HT-29 (cell line): ENCODE measurements at regions not wholly inside any gene's neighbourhood (a gene's known extent, or its start where the extent isn't known, plus 50 kb on each side); places are given as distances from the start of the nearest gene placed in this dataset.
"Not testable (repeated sequence)": the region's sequence is repeated elsewhere in the genome, so short reads cannot be mapped to it uniquely, and the experiment has no call there.

Experiments
- DNase-seq: peaks from one replicate; pipeline ENCODE4 v3.0.0-alpha.2; 2015; ENCODE audit warnings: low spot score

GRCh38 chr2:122011493-122012270 is 256.2 kb downstream of the TSN start:
- no peak for DNase-seq

- no peak for DNase-seq
Observed at GRCh38 chr2:122018736-122019135, 263.3 kb downstream of the TSN start.

- DNase-seq, result no peak
Observed at GRCh38 chr2:122019724-122020123, 264.3 kb downstream of the TSN start.

- DNase-seq, result no peak
Observed at GRCh38 chr2:122020377-122020776, 264.9 kb downstream of the TSN start.

GRCh38 chr2:122021941-122022340 is 266.5 kb downstream of the TSN start:
- no peak for DNase-seq

- no peak for DNase-seq
Observed at GRCh38 chr2:122022531-122022930, 267.1 kb downstream of the TSN start.

GRCh38 chr2:122023059-122023864 is 267.8 kb downstream of the TSN start:
- no peak for DNase-seq

- no peak for DNase-seq
Observed at GRCh38 chr2:122027510-122028217, 272.2 kb downstream of the TSN start.

- DNase-seq, result no peak
Observed at GRCh38 chr2:122028371-122029100, 273.1 kb downstream of the TSN start.

- DNase-seq, result no peak
Observed at GRCh38 chr2:122029456-122029855, 274.0 kb downstream of the TSN start.

- DNase-seq, result no peak
Observed at GRCh38 chr2:122029945-122030344, 274.5 kb downstream of the TSN start.

- no peak for DNase-seq
Observed at GRCh38 chr2:122031544-122032263, 276.3 kb downstream of the TSN start.

GRCh38 chr2:122032264-122032645 is 276.8 kb downstream of the TSN start:
- no peak for DNase-seq

GRCh38 chr2:122033778-122034177 is 278.3 kb downstream of the TSN start:
- DNase-seq, result no peak

GRCh38 chr2:122034344-122034743 is 278.9 kb downstream of the TSN start:
- no peak for DNase-seq

- DNase-seq, result no peak
Observed at GRCh38 chr2:122034777-122035176, 279.3 kb downstream of the TSN start.

- not testable (repeated sequence) for DNase-seq
Observed at GRCh38 chr2:122038816-122039215, 283.4 kb downstream of the TSN start.

- DNase-seq, result no peak
Observed at GRCh38 chr2:122041455-122041854, 286.0 kb downstream of the TSN start.

GRCh38 chr2:122051659-122052058 is 296.2 kb downstream of the TSN start:
- DNase-seq, result not testable (repeated sequence)

- DNase-seq, result no peak
Observed at GRCh38 chr2:122055521-122055931, 300.1 kb downstream of the TSN start.

- DNase-seq, result no peak
Observed at GRCh38 chr2:122056853-122057252, 301.4 kb downstream of the TSN start.
